GM12892 (cell line): ENCODE measurements at regions not wholly inside any gene's neighbourhood (a gene's known extent, or its start where the extent isn't known, plus 50 kb on each side); places are given as distances from the start of the nearest gene placed in this dataset.

ENCODE experiments used
- POLR2A ChIP-seq: IDR thresholded peaks from 2 replicates; pipeline ENCODE4 v1.6.1; 2011; ENCODE audit warnings: low read depth, low read length, control low read depth
- POLR2AphosphoS5 ChIP-seq: IDR thresholded peaks from 2 replicates; pipeline ENCODE4 v1.6.1; 2011; ENCODE audit warnings: low read depth, low read length, control low read depth
- TAF1 ChIP-seq: IDR thresholded peaks from 2 replicates; pipeline ENCODE4 v1.6.1; 2011; ENCODE audit warnings: low read depth, mild to moderate bottlenecking, control low read depth, low read length, borderline replicate concordance

DNA sequence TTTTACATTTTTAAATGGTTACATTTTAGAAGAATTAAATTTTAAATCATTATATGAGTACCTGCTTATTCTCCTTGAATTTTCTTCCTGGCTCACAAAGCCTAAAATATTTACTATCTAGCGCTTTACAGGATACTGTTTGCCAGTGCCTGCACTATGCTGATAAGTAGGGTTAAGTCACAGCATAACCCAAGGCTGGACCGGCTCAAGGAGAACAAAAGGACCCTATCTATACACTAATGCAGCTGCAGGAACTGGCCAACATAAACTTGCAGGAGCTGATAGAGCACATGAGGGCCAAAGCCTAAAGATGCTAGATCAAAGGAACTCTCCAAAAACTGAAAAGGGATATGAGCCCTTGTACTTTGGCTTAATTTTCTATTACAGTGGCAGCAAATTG lies 1086.9 kb upstream of the TMPRSS15 start:
- TF ChIP-seq POLR2AphosphoS5 (no peak), TAF1 (no peak), POLR2A (no peak)
